IPS-20b (cell line): ENCODE measurements at regions not wholly inside any gene's neighbourhood (a gene's known extent, or its start where the extent isn't known, plus 50 kb on each side); places are given as distances from the start of the nearest gene placed in this dataset.

Experiments used
- H3K27ac ChIP-seq: one replicate; pipeline ENCODE4 v1.5.1; 2013; ENCODE audit warnings: low read length
- H3K27me3 ChIP-seq: 2 replicates; pipeline ENCODE4 v1.6.1; 2013; ENCODE audit warnings: mild to moderate bottlenecking, low read length, inconsistent platforms; ENCODE audit not compliant: insufficient read depth
- H3K36me3 ChIP-seq: 2 replicates; pipeline ENCODE4 v1.6.1; 2013; ENCODE audit warnings: low read depth, mild to moderate bottlenecking, inconsistent platforms, low read length, moderate library complexity; ENCODE audit not compliant: insufficient read depth
- H3K4me1 ChIP-seq: 2 replicates; pipeline ENCODE4 v1.6.1; 2013; ENCODE audit warnings: mild to moderate bottlenecking, control low read depth, inconsistent platforms, low read length, moderate library complexity; ENCODE audit not compliant: insufficient read depth
- H3K4me3 ChIP-seq: 2 replicates; pipeline ENCODE4 v1.5.1; 2013; ENCODE audit warnings: mild to moderate bottlenecking, low read length, inconsistent platforms
- H3K9ac ChIP-seq: 2 replicates; pipeline ENCODE4 v1.6.1; 2013; ENCODE audit warnings: low read depth, mild to moderate bottlenecking, inconsistent platforms, low read length, moderate library complexity
- H3K9me3 ChIP-seq: 2 replicates; pipeline ENCODE4 v1.6.1; 2013; ENCODE audit warnings: mild to moderate bottlenecking, low read depth, low read length, inconsistent platforms; ENCODE audit not compliant: insufficient read depth

DNA sequence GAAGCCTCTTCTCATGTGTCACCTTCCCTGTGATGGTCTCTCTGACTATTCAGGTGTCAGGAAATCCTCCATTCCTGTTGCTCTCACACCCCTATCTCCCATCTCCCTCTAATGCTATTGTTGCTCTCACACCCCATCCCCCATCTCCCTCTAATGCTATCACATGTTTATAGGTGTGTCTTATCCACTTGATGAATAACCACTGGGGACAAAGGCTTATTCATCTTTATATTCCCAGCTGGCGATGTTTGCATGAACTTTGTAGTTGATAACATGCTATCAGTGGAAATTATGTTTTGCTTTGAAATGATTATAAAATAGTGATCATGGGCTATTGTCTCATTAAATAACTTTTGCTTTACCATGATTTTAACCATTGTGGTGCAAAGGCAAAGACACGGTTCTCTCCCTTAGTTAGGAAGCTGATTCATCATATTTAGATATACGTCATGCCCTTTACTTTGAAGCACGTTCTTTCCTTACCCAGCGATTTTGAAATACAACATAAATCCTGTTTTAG lies 220.5 kb downstream of the PMAIP1 start:
- Histone ChIP-seq H3K27me3 (no peaks in the 10 kb centered on the region), H3K9ac (no peak overlapping the region), H3K4me3 (no peak overlapping the region), H3K9me3 (no peaks in the 10 kb centered on the region), H3K36me3 (no peaks in the 10 kb centered on the region), H3K4me1 (peaks cover 4% of the 10 kb centered on the region; the same call in 1 of the 2 replicates), H3K27ac (no peak overlapping the region)

DNA sequence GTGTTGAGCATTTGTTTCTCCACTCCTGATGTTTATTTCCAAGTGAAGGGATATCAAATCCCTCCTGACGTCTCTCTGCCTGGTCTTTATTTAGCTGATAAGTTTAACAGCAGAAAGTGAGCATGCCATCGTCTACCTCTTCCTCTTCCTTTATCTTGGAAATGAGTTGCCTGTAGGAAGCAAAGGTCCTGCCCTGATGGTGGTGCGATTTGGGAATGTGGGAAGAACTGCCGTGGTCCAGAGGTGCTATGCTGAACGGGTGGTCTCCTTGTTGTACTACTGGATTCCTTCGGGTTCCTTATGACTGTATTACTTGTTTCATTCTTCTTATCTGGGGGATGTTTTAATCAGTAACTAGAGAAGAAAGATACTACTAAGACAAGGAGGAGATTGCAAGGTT lies 217.5 kb downstream of the PMAIP1 start:
- H3K36me3 ChIP-seq = no peaks in the 10 kb centered on the region
- H3K4me3 ChIP-seq = no peak overlapping the region
- H3K9ac ChIP-seq = no peak overlapping the region
- no peaks in the 10 kb centered on the region for H3K27me3 ChIP-seq
- peaks cover 4% of the 10 kb centered on the region; the same call in 1 of the 2 replicates for H3K4me1 ChIP-seq
- H3K9me3 ChIP-seq = no peaks in the 10 kb centered on the region
- no peak overlapping the region for H3K27ac ChIP-seq

DNA sequence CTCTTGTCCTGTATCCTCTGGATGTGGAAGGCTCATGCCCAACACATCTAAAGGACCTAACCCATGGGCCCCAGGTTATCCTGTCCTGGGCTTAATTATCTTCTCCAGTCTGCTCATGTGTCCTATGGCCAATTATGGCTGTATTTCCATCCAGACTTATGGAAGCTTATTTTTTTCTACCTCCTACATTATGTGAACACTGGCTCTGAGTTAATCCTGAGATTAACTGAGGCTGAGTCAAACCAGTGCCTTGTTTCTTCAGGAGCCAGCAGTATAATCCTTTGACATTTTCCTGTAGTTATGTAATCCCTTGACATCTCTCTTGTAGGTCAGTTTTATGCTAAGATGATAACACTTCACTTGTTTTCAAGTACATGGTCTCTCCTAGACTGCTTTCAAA lies 213.6 kb downstream of the PMAIP1 start:
- H3K9ac ChIP-seq = no peak overlapping the region
- H3K4me1 ChIP-seq = peaks cover 4% of the 10 kb centered on the region; the same call in 1 of the 2 replicates
- no peak overlapping the region for H3K4me3 ChIP-seq
- H3K27me3 ChIP-seq = no peaks in the 10 kb centered on the region
- no peak overlapping the region for H3K27ac ChIP-seq
- H3K9me3 ChIP-seq = no peaks in the 10 kb centered on the region
- no peaks in the 10 kb centered on the region for H3K36me3 ChIP-seq

DNA sequence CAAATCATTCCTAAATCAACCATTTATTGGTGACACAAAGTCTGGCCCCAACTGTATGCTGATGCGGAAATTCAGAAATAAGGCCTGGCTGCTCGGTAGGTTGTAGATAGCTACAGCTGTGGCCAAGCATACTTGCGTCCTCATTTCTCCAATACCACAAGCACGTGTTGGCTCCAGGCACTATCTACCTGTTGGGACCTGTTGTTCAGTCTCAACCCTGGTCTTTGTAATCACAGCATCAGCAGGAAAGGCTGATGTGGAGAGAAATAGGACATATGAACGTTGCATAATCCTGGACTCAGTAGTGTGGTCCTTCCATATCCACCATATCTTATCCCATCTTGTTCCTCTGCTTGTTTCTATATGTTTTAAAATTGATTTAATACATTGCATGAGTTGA lies 212.6 kb downstream of the PMAIP1 start:
- Histone ChIP-seq H3K36me3 (no peaks in the 10 kb centered on the region), H3K27me3 (no peaks in the 10 kb centered on the region), H3K9ac (no peak overlapping the region), H3K4me1 (peaks cover 4% of the 10 kb centered on the region; the same call in 1 of the 2 replicates), H3K27ac (no peak overlapping the region), H3K4me3 (no peak overlapping the region), H3K9me3 (no peaks in the 10 kb centered on the region)

DNA sequence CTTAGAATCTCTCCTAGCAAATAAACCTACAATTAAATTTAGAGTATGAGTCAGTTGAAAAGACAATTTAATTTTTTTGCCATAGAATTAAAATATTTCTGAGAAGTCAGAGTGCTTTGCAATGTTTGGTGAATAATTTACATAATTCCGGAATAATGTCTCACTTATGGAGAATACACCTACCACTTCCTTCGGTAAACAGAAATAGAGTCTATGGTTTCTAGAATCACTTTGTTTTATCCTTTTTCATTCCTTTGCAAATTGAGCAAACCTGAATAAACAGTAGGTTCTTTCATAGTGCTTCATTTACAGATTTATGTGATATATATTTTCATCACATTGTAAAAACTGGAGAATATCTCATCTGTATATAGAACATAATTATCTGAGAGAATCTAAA lies 211.7 kb downstream of the PMAIP1 start:
- H3K4me1 ChIP-seq = no peaks in the 10 kb centered on the region
- no peak overlapping the region for H3K9ac ChIP-seq
- H3K4me3 ChIP-seq = no peak overlapping the region
- H3K27ac ChIP-seq = no peak overlapping the region
- no peaks in the 10 kb centered on the region for H3K27me3 ChIP-seq
- H3K9me3 ChIP-seq = no peaks in the 10 kb centered on the region
- no peaks in the 10 kb centered on the region for H3K36me3 ChIP-seq

DNA sequence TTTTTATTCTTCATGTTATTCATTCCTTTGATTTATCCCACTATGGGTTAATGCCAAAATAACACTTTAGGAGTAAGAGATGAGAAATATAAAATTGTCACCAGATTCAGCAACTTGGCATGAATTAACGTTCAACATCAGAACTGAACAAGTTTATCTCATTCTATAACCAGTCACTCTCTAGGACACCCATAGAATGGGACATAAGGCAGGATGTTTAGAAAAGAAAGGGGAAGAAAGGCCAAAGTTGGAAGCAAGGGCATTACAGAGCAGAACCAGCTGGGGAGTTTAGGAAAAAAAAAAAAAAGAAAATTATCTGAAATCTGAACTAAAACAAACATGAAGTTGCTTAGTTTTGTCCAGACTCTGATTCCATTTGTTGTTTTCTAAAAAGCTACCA lies 211.0 kb downstream of the PMAIP1 start:
- no peak overlapping the region for H3K27ac ChIP-seq
- no peaks in the 10 kb centered on the region for H3K9me3 ChIP-seq
- no peaks in the 10 kb centered on the region for H3K36me3 ChIP-seq
- H3K27me3 ChIP-seq = no peaks in the 10 kb centered on the region
- no peak overlapping the region for H3K4me3 ChIP-seq
- no peak overlapping the region for H3K9ac ChIP-seq
- no peaks in the 10 kb centered on the region for H3K4me1 ChIP-seq

DNA sequence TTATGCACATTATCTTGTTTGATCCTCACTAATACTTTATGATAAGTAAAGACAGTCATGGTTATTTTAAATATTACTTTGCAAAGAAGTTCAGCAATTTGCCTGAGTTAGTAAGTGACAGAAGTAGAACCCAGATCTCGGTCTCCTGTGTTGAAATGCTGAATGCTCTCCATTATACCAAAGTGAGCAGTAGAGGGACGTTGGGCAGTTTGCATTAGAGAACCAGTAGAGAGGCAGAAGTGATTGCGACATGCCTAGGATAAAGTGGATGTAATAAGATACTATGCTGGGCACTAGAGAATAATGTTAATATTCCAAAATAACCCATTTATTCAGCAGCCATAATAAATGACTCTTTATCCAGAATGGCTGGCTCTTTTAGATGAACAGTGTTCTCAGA lies 201.0 kb downstream of the PMAIP1 start:
- no peaks in the 10 kb centered on the region for H3K27me3 ChIP-seq
- no peaks in the 10 kb centered on the region for H3K36me3 ChIP-seq
- no peak overlapping the region for H3K4me3 ChIP-seq
- no peak overlapping the region for H3K27ac ChIP-seq
- no peak overlapping the region for H3K9ac ChIP-seq
- H3K4me1 ChIP-seq = no peaks in the 10 kb centered on the region
- H3K9me3 ChIP-seq = no peaks in the 10 kb centered on the region

DNA sequence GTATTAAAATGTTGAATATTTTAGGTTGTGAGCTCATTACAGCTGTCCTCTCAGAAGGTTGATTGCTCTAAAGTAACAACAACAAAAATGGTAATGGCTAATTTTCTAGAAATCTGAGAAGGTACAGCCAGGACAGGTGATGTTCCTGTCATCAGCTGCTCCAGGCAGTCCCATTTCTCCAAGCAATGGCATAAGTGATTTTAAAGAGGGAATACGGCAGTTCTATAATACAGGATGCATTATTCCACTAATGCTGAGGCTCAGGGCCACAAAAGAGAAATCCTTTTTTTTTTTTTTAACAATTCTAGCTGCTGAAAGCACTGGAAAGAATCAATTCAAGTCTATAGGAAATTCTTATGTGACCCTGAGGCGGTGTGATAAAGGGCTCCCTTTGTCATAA lies 199.9 kb downstream of the PMAIP1 start:
- Histone ChIP-seq H3K9ac (no peak overlapping the region), H3K27me3 (no peaks in the 10 kb centered on the region), H3K4me3 (no peak overlapping the region), H3K36me3 (no peaks in the 10 kb centered on the region), H3K27ac (no peak overlapping the region), H3K9me3 (no peaks in the 10 kb centered on the region), H3K4me1 (no peaks in the 10 kb centered on the region)

DNA sequence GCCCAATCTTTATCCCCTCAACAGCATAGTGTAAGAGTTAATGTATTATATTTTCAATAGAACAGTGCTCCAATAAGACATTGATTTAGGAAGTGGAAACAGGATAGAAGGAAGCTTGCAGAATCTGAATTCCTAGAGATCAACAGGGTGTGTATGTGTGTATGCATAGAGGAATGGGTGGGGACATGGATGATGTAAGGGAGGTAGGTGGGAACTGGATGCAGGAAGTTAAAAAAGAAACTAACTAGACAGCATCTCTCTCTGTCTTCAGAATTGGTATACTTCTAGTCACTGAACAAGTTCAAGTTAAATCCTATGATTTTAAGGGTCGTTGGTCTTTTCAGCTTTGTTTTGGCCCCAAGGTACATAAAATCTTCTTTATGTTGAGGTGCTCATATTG lies 196.6 kb downstream of the PMAIP1 start:
- Histone ChIP-seq H3K4me1 (no peaks in the 10 kb centered on the region), H3K27ac (no peak overlapping the region), H3K9ac (no peak overlapping the region), H3K36me3 (no peaks in the 10 kb centered on the region), H3K4me3 (no peak overlapping the region), H3K9me3 (peaks cover 4% of the 10 kb centered on the region; the same call in 1 of the 2 replicates), H3K27me3 (no peaks in the 10 kb centered on the region)

DNA sequence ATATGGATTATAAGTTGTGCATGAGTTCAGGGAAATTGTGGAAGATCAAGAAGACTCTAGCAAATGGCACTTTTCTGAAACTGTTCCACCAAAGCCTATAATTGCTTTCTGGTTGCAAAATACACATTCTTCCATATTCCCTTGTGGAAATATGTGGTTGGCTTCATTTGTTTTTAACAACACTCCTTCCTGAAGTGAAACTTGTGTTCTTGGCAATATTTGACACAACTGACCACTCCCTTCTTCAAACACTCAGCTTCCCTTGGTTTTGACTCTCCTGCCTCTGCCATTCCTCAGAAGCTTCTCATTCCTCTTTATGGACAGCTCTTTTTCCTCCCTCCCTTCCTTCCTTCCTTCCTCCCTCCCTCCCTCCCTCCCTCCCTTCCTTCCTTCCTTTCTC lies 192.3 kb downstream of the PMAIP1 start:
- Histone ChIP-seq H3K36me3 (no peaks in the 10 kb centered on the region), H3K9me3 (peaks cover 4% of the 10 kb centered on the region; the same call in 1 of the 2 replicates), H3K27me3 (no peaks in the 10 kb centered on the region), H3K9ac (no peak overlapping the region), H3K27ac (no peak overlapping the region), H3K4me3 (no peak overlapping the region), H3K4me1 (no peaks in the 10 kb centered on the region)

DNA sequence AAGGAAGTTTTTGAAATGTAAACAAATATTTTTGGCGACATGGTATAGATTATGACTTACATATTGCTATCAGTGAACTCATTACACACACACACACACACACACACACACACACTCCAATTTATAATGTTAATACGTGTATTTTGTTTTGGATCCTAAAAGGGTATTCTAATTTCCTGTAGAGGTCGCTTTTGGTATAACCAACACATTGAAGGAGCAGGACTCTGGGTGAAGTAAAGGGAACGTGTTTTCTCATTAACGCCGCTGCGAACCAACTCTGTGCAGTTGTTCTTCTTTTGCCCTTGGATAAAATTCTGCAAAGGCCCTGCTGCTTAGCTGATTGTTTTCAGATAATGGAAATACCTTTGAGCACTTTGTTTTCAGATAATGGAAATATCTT lies 190.4 kb downstream of the PMAIP1 start:
- Histone ChIP-seq H3K9me3 (peaks cover 4% of the 10 kb centered on the region; the same call in 1 of the 2 replicates), H3K36me3 (no peaks in the 10 kb centered on the region), H3K4me1 (no peaks in the 10 kb centered on the region), H3K4me3 (no peak overlapping the region), H3K27ac (no peak overlapping the region), H3K27me3 (no peaks in the 10 kb centered on the region), H3K9ac (no peak overlapping the region)

DNA sequence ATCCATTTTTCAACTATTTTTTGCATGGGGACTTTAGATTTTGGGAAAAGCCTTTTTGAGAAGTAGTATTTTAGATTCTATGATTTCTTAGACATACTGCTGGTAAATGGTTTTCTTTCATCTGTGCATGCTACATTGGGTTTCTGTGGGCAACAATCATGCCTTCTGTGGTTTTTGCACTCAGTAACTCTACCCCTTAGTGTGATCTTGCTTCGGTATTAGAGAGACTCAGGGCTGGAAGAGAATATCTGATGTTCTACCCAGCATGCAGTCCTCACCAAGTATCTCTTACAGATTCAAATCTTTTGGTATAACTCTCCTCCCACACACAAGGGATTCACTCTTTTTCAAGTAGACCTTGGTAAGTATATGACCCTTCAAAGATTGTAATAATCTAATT lies 183.0 kb downstream of the PMAIP1 start:
- H3K4me3 ChIP-seq = no peak overlapping the region
- no peaks in the 10 kb centered on the region for H3K9me3 ChIP-seq
- H3K27ac ChIP-seq = no peak overlapping the region
- no peak overlapping the region for H3K9ac ChIP-seq
- H3K4me1 ChIP-seq = no peaks in the 10 kb centered on the region
- no peaks in the 10 kb centered on the region for H3K27me3 ChIP-seq
- H3K36me3 ChIP-seq = no peaks in the 10 kb centered on the region
